AG08396 (cell line): ENCODE measurements at regions not wholly inside any gene's neighbourhood (a gene's known extent, or its start where the extent isn't known, plus 50 kb on each side); places are given as distances from the start of the nearest gene placed in this dataset.

Experiments used
- DNase-seq: peaks from one replicate; pipeline ENCODE4 v3.0.0; 2012; ENCODE audit warnings: low spot score, mixed read lengths

GRCh38 chr18:70501358-70501757 lies 212.5 kb downstream of the SOCS6 start:
- DNase-seq: no peak

- DNase-seq: no peak
These were observed 211.9 kb downstream of the SOCS6 start for GRCh38 chr18:70500748-70501147.

- no peak for DNase-seq
These were observed 210.4 kb downstream of the SOCS6 start for GRCh38 chr18:70499218-70499691.

GRCh38 chr18:70496353-70497294 lies 207.8 kb downstream of the SOCS6 start:
- DNase-seq: no peak

- DNase-seq: no peak
These were observed 205.7 kb downstream of the SOCS6 start for GRCh38 chr18:70494524-70494923.

GRCh38 chr18:70493461-70493860 lies 204.6 kb downstream of the SOCS6 start:
- DNase-seq: no peak

- peak; percentile 61 for DNase-seq
These were observed 203.0 kb downstream of the SOCS6 start for GRCh38 chr18:70491734-70492348.

GRCh38 chr18:70489986-70490933 lies 201.4 kb downstream of the SOCS6 start:
- DNase-seq: peak; percentile 32

- DNase-seq: no peak
These were observed 200.7 kb downstream of the SOCS6 start for GRCh38 chr18:70489571-70489970.

- no peak for DNase-seq
These were observed 181.1 kb downstream of the SOCS6 start for GRCh38 chr18:70469916-70470315.

- DNase-seq: no peak
These were observed 180.2 kb downstream of the SOCS6 start for GRCh38 chr18:70468861-70469547.

- peak; percentile 81 for DNase-seq
These were observed 175.7 kb downstream of the SOCS6 start for GRCh38 chr18:70464343-70465114.

- DNase-seq: no peak
These were observed 174.2 kb downstream of the SOCS6 start for GRCh38 chr18:70463085-70463484.

- no peak for DNase-seq
These were observed 173.2 kb downstream of the SOCS6 start for GRCh38 chr18:70462078-70462439.

GRCh38 chr18:70461323-70462077 lies 172.7 kb downstream of the SOCS6 start:
- no peak for DNase-seq

- no peak for DNase-seq
These were observed 170.9 kb downstream of the SOCS6 start for GRCh38 chr18:70459731-70460130.

GRCh38 chr18:70459251-70459650 lies 170.4 kb downstream of the SOCS6 start:
- no peak for DNase-seq

- no peak for DNase-seq
These were observed 168.9 kb downstream of the SOCS6 start for GRCh38 chr18:70457788-70458187.

GRCh38 chr18:70457223-70457622 lies 168.4 kb downstream of the SOCS6 start:
- no peak for DNase-seq

GRCh38 chr18:70456376-70456775 lies 167.5 kb downstream of the SOCS6 start:
- no peak for DNase-seq
